ENCODE measurements at regions not wholly inside any gene's neighbourhood (a gene's known extent, or its start where the extent isn't known, plus 50 kb on each side); places are given as distances from the start of the nearest gene placed in this dataset.

GRCh38 chr9:130775336-130775991 is 59.6 kb upstream of the ABL1 start:
- TF ChIP-seq, protein P1, sequence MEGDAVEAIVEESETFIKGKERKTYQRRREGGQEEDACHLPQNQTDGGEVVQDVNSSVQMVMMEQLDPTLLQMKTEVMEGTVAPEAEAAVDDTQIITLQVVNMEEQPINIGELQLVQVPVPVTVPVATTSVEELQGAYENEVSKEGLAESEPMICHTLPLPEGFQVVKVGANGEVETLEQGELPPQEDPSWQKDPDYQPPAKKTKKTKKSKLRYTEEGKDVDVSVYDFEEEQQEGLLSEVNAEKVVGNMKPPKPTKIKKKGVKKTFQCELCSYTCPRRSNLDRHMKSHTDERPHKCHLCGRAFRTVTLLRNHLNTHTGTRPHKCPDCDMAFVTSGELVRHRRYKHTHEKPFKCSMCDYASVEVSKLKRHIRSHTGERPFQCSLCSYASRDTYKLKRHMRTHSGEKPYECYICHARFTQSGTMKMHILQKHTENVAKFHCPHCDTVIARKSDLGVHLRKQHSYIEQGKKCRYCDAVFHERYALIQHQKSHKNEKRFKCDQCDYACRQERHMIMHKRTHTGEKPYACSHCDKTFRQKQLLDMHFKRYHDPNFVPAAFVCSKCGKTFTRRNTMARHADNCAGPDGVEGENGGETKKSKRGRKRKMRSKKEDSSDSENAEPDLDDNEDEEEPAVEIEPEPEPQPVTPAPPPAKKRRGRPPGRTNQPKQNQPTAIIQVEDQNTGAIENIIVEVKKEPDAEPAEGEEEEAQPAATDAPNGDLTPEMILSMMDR (IDR thresholded peaks at IDR 0.05) = no peak
- no peak for TF ChIP-seq POLR2A (IDR thresholded peaks at IDR 0.05)

All from right lobe of liver (tissue), 4 donors.